ENCODE measurements at regions not wholly inside any gene's neighbourhood (a gene's known extent, or its start where the extent isn't known, plus 50 kb on each side); places are given as distances from the start of the nearest gene placed in this dataset.

- DNase-seq, result no peak
Measured at GRCh38 chr15:66832664-66833063, 130.6 kb downstream of the SMAD6 start.

DNA sequence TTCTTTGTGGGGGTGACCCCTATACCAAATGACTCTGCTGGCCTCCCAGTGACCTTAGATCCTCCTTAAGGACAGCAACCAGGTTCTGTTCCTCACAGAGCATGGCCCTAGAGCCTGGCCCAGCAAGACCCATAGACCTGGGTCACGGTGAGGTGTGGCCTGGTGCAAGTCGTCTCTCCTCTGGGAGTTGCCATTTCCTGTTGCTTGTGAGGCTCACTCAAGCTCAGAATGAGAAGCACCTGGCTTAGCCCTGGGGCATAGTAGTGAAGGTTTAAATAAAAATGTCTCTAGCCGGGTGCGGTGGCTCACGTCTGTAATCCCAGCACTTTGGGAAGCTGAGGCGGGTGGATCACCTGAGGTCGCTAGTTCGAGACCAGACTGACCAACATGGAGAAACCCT is 131.3 kb downstream of the SMAD6 start:
- DNase-seq, result no peak

DNA sequence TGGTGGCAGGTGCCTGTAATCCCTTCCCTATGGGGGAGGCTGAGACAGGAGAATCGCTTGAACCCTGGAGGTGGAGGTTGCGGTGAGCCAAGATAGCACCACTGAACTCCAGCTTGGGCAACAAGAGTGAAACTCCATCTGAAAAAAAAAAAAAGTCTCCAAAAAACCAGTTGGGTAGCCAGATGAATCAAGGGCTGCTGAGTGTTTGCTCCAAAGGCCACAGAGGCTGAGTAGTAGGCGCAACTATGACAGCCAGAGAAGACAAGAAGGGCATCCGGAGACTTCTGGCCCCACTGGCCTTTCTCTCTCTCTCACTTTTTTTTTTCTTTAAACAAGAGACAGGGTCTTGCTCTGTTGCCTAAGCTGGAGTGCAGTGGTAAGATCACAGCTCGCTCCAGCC is 131.8 kb downstream of the SMAD6 start:
- DNase-seq, result no peak

GRCh38 chr15:66834881-66835878 is 133.1 kb downstream of the SMAD6 start:
- DNase-seq, result no peak

DNA sequence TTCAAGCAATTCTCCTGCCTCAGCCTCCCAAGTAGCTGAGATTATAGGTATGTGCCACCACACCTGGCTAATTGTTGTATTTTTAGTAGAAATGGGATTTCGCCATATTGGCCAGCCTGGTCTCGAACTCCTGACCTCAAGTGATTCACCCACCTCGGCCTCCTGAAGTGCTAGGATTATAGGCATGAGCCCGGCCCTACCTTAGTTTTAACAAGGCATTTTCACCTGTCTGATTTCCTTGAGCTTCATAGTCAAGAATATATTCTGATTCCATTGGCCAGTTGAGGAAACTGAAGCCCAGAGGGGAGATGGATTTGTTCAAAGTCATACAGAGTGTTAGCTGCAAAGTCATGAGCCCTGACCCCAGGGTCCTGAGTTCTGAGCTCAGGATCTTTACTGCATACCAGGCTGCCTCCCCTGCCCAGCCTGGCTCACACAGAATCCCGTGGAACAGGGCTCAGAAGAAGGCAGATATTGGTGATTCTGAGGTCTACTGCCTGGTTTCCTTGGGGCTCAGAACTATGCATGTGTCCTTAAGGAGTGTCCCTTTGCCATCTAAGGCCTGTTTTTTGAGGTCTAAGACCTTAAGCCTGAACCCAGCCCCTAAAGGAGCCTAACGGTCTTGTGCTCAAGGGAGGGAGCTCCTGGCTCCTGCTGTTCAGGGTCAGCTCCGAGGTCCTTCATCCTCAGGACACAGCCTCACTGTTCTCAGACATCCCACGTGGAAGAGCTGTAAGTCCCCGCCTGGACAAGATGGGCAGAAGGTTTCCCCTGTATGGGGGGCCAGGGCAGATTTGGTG is 134.4 kb downstream of the SMAD6 start:
- no peak for DNase-seq

DNA sequence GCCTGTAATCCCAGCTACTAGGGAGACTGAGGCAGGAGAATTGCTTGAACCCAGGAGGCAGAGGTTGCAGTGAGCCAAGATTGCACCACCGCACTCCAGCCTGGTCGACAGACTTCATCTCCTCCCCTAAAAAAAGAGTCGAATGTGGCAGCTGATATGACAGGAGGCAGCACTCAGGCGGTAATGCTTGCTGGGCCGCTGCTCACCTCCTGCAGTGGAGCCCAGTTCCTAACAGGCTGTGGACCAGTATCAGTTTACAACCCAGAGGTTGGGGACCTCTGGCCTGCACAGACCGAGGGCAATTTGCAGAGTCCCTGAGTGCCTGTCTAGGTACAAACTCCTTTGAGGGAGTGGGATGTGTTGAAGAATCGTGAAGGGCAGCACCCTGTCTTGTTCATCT is 136.2 kb downstream of the SMAD6 start:
- DNase-seq, result no peak

DNA sequence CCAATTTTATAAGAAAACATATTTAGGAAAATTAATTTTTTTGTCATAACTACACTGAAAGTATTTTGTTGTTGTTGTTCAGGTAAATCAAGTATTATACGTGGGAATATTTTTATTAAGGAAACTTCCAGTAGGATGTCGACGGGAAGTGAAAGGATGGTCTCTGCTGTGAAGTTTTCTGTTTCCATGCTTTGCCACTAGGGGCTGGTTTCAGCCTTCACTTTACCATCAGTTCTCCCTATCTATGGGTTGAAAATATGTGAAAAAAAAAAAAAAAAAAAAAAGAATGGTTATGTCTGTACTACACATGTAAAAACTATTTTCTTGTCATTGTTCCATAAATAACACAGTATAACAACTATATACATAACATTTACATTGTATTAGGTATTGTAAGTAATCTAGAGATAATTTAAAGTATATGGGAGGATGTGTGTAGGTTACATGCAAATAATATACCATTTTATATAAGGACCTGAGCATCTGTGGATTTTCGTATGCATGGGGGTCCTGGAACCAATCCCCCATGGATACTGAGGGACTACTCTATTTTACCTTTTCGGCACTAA is 136.7 kb downstream of the SMAD6 start:
- DNase-seq, result no peak

GRCh38 chr15:66839506-66840112 is 137.6 kb downstream of the SMAD6 start:
- DNase-seq, result no peak

DNA sequence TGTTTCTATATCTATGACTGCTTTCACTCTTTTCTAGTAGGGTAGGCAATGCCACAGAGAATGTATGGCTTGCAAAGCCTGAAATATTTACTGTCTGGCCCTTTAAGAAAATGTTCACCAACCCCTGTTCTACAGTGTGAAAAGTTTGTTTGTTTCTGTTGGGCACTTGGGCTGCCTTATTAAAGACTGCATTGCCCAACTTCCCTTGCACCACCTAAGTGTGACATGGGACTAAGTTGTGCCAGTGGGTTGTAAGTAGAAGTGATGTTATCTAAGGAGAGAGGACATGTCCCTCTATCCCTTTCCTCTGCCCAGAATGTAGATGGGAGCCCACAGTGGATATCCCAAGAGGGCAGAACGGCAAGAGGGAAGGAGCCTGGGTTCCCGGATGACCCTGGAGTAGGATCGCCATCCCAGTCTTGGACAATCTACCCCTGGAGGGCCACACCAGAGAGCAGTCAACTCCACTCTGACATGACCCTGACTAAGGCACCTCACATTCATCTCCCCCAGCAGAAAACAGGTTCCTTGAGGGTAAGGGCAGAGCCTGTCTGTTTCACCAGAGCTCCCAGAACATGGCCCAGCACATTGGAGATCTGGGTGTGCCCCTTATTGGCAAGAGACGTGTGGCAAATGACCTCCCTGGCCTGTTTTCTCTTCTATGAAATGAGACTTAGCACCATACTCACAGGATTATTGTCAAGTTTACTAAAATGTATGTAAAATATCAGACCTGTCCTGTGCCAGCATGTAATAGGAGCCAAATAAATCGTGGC is 138.8 kb downstream of the SMAD6 start:
- DNase-seq, result no peak

DNA sequence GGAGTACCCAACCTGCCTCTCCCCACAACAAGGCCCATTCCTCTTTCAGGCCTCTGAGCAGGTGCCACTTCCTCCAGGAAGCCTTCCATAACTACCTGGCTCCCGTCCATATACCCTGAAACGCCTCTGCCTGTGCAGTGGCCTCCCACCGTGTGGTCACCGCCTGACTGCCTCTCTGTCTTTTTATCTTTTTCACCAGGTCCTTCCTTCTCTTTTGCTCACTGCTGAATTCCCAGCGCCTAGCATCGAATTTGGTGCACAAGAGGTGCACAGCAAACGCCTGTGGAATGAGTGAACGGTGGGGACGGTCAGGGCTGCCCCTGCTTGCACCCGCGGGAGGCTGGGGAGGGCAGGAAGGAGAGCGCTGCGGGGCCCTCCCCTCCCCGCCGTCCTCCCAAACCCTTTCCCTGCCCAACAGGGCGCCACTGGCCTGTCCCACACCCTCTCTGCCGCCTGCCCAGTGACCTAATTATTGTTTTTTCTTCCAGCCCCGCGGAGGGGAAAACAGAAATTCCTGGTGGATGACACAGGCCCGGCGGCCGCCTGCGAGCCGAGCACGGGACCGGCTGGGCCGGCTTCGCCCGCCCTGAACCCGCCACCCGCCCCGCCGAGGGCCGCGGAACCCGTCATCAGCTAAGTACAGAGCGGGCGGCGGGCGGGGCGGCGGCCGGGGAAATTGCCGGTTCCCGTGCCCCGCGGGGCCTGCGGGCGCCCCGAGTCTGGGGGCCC is 140.1 kb downstream of the SMAD6 start:
- DNase-seq, result no peak

- DNase-seq, result no peak
Measured at GRCh38 chr15:66842710-66843441, 140.8 kb downstream of the SMAD6 start.

- DNase-seq, result no peak
Measured at GRCh38 chr15:66843581-66843980, 141.5 kb downstream of the SMAD6 start.

DNA sequence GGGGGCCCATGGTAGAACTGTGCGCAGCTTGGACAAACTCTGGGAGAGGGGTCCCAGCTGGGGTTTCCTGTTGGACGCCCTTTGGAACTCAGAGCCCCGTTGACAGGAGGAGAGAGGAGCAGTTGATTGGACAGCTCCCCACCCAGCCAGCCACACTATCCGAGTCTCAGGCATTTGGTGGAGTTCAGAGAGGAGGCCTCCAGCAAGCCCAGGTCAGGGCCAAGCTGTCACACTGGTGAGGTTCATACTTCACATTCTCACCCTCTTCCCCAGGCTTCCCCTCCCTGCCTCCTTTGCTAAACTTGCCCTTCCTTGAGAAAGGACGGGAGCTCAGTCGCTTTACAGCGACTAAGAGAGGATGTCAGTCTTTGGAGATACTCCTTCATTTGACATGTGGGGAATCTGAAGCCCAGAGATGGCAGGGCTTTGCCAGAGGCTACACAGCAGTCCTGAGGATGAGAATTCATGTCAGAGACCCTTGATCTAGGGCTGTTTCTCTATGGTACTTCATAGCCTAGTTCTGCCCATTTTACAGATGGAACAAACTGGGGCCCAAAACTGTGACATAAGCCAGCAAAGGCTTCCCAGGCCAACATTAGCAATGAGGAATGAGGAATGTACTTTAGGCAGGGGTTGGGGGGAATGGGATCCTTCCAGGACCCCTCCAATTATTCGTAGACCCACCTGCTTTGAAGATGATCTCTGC is 142.2 kb downstream of the SMAD6 start:
- no peak for DNase-seq

GRCh38 chr15:66844747-66845145 is 142.7 kb downstream of the SMAD6 start:
- no peak for DNase-seq

DNA sequence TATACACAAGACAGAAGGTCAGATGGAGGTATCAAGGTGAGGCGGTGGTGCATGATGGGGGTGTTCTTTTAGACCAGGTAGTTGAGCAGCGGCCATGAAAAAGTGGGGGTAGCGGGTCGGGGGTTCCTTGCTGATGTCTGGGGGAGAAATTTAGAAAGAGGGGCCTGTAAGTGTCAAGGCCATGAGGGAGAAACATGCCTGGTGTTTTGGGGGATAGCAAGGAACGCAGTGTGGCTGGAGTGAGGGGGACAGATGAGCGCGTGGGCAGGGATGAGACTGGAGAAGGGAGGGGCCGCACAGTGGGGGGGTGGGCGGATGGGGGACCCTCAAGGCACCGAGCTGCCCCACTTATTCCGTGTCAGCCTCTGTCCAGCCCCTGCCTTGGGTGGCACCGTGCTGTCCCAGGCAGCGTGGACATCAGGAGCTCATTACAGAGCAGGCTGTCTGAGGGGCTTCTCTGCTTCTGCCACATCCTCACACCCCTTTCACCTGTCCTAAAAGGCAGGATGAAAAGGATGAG is 143.3 kb downstream of the SMAD6 start:
- no peak for DNase-seq

- DNase-seq, result no peak
Measured at GRCh38 chr15:66846031-66846430, 144.0 kb downstream of the SMAD6 start.

DNA sequence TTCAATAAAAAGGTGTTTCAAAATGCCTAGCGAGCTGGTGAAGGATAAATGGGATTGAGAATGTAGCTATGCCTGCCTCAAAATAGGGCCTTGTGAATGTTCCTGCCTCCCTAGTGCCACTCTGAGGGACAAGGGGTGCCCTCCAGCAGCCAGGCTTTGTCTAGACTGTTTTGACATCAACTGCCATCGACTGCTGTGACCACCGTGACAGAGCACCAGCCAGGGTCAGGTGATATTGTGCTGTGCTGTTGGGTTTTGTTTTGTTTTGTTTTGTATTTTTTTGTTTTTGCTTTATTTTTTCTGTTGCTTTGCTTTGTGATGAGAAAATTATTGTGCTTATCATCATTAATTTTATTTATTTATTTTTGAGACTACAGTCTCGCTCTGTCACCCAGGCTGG is 144.8 kb downstream of the SMAD6 start:
- no peak for DNase-seq

- no peak for DNase-seq
Measured at GRCh38 chr15:66847565-66847991, 145.5 kb downstream of the SMAD6 start.

GRCh38 chr15:66848116-66848515 is 146.1 kb downstream of the SMAD6 start:
- DNase-seq, result no peak
